GM12891 (cell line): ENCODE measurements at regions not wholly inside any gene's neighbourhood (a gene's known extent, or its start where the extent isn't known, plus 50 kb on each side); places are given as distances from the start of the nearest gene placed in this dataset.

Experiments
- PAX5 ChIP-seq: IDR thresholded peaks from 2 replicates; pipeline ENCODE4 v1.6.1; 2011; ENCODE audit warnings: low read length, moderate library complexity, mild to moderate bottlenecking; ENCODE audit not compliant: insufficient read depth, severe bottlenecking
- POLR2A ChIP-seq: IDR thresholded peaks from 2 replicates; pipeline ENCODE4 v1.6.1; 2011; ENCODE audit warnings: low read depth, low read length, control low read depth
- POLR2AphosphoS5 ChIP-seq: IDR thresholded peaks from 2 replicates; pipeline ENCODE4 v1.6.1; 2011; ENCODE audit warnings: low read depth, low read length, control low read depth
- TAF1 ChIP-seq: IDR thresholded peaks from 2 replicates; pipeline ENCODE4 v1.6.1; 2011; ENCODE audit warnings: low read depth, low read length, control low read depth

GRCh38 chr5:3738919-3739318 is 143.3 kb downstream of the IRX1 start:
- no peak for TF ChIP-seq TAF1
- TF ChIP-seq POLR2A: no peak
- no peak for TF ChIP-seq PAX5
- TF ChIP-seq POLR2AphosphoS5: no peak
